Ishikawa (cell line): ENCODE measurements at regions not wholly inside any gene's neighbourhood (a gene's known extent, or its start where the extent isn't known, plus 50 kb on each side); places are given as distances from the start of the nearest gene placed in this dataset.

ENCODE experiments used
- EGR1 ChIP-seq: IDR thresholded peaks from 2 replicates; pipeline ENCODE4 v1.6.1; 2012
- REST ChIP-seq: IDR thresholded peaks from 2 replicates; pipeline ENCODE4 v1.6.1; 2012; ENCODE audit warnings: low read depth, mild to moderate bottlenecking
- USF1 ChIP-seq: IDR thresholded peaks from 2 replicates; pipeline ENCODE4 v1.6.1; 2012

GRCh38 chr6:44008821-44009370, 118.4 kb downstream of the MRPL14 start:
- TF ChIP-seq EGR1 (no peak), USF1 (no peak), REST (no peak)
